AG10803 (cell line): ENCODE measurements at regions not wholly inside any gene's neighbourhood (a gene's known extent, or its start where the extent isn't known, plus 50 kb on each side); places are given as distances from the start of the nearest gene placed in this dataset.

Source experiments
- DNase-seq: peaks from one replicate; pipeline ENCODE4 v3.0.0; 2010; ENCODE audit warnings: low read depth
- H3K4me3 ChIP-seq: 2 replicates; pipeline ENCODE4 v1.5.1; 2011; ENCODE audit warnings: mild to moderate bottlenecking, low read length, control low read depth
- TF ChIP-seq, protein P1 (sequence below): conservative IDR thresholded peaks from 2 replicates; pipeline ENCODE4 v1.5.1; 2011; ENCODE audit warnings: mild to moderate bottlenecking, low read length, control low read depth, inconsistent platforms

DNA sequence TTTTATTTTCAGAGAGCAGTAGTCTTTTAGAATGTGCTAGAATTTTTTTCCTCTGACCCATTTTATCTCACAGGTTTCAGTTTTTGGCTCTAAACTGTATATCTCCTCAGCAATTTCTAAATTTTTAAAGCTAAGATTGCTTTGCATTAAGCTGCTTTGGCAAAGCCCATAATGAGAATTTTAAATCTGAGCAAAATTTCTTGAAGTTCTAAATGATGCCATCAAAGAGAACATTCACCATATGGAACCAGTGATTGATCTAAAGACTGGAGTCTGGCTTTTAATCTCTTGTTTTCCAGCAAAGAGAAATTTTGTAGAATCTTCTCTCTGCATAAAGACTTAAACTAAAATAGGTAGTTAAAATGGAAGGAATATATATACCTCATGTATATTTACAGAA is 313.6 kb downstream of the TBC1D32 start:
- TF ChIP-seq, protein P1, sequence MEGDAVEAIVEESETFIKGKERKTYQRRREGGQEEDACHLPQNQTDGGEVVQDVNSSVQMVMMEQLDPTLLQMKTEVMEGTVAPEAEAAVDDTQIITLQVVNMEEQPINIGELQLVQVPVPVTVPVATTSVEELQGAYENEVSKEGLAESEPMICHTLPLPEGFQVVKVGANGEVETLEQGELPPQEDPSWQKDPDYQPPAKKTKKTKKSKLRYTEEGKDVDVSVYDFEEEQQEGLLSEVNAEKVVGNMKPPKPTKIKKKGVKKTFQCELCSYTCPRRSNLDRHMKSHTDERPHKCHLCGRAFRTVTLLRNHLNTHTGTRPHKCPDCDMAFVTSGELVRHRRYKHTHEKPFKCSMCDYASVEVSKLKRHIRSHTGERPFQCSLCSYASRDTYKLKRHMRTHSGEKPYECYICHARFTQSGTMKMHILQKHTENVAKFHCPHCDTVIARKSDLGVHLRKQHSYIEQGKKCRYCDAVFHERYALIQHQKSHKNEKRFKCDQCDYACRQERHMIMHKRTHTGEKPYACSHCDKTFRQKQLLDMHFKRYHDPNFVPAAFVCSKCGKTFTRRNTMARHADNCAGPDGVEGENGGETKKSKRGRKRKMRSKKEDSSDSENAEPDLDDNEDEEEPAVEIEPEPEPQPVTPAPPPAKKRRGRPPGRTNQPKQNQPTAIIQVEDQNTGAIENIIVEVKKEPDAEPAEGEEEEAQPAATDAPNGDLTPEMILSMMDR, result no peak

DNA sequence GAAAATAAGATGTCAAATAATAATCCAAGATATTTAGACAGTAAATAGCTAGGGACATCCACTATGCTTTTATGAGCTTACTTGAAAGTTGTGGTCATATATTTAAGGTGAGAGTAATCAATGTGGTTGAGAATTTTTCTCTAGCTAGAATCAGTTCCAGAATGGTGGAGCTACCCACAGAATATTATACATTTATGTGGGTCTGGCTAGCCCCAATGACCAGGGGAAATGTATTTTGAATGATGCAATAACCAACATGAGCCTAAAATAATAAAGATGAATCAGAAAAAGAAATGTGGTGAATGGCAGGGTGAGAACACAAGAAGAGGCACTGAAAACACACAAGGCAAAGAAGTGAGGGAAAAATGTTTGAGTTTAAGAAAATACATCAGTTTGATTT is 325.7 kb downstream of the TBC1D32 start:
- TF ChIP-seq, protein P1, result no peak
- no peak for DNase-seq
- H3K4me3 ChIP-seq, result no peak overlapping the region

More for the DNA sequence above, 313.6 kb downstream of the TBC1D32 start:
- no peak for DNase-seq
- no peak overlapping the region for H3K4me3 ChIP-seq

DNA sequence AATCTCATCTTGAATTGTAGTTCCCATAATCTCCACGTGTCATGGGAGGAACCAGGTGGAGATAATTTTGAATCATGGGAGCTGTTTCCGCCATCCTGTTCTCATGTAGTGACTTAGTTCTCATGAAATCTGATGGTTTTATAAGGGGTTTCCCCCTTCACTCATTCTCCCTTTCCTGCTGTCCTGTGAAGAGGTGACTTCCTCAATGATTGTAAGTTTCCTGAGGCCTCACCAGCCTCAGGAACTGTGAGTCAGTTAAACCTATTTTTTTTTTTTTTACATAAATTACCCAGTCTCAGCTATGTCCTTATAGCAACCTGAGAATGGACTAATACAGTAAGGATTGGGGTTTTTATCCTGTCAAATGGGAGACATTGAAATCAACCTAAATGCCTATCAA is 328.3 kb downstream of the TBC1D32 start:
- no peak for DNase-seq

DNA sequence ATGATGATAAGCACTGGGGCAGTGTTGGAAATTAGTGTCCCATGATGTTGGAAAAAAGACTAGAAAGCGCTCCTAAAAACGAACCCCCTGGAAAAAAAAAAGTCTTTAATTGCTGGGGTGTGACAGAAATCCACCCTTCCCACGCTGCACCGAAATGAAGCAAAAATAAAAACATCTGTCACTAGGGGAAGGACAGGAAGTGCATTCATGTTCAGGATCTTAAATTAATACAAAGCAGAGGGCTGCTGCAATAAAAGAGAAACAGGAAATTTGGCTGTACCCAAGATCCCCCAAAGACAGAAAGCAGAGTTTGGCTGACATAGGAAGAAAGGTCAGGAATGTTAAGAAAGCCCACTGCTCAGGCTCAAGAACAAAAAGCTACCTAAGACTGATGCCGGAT is 333.9 kb downstream of the TBC1D32 start:
- TF ChIP-seq, protein P1, result no peak
- no peak for DNase-seq
- H3K4me3 ChIP-seq, result no peak overlapping the region

More for the DNA sequence above, 328.3 kb downstream of the TBC1D32 start:
- H3K4me3 ChIP-seq, result no peak overlapping the region
- TF ChIP-seq, protein P1, result no peak

DNA sequence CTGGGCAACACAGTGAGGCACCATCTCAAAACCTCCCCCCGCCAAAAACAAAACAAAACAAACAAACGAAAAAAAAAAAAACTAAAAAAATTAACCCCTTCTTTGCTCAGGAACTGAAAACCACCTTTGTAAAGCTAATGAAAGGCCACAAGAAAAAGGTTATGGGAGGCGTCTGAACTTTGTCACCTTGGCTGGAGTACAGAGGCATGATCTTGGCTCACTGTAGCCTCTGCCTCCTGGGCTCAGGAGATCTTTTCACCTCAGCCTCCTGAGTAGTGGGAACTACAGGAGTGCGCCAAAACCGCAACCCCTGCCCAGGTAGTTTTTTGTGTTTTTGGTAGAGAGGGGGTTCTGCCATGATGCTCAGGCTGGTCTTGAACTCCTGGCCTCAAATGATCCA is 337.9 kb downstream of the TBC1D32 start:
- no peak for DNase-seq
- TF ChIP-seq, protein P1, result no peak
- H3K4me3 ChIP-seq, result no peak overlapping the region

DNA sequence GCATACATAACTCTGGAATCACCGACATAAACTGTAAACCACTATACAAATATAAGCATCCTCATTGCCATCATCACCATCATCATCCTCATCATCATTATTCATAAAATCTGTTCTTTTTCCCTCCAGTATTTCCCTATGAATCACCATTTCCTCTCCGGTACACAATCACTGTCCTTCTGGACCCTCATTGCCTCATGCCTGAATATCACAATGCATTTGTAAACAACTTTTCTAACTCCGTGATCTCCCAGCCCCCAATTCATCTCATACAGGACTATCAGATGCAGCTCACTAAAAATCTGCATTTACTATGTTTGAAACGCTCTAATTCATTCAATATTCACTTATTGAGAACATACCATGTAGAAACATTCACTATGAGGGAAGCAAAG is 339.7 kb downstream of the TBC1D32 start:
- TF ChIP-seq, protein P1, result no peak
- no peak for DNase-seq

DNA sequence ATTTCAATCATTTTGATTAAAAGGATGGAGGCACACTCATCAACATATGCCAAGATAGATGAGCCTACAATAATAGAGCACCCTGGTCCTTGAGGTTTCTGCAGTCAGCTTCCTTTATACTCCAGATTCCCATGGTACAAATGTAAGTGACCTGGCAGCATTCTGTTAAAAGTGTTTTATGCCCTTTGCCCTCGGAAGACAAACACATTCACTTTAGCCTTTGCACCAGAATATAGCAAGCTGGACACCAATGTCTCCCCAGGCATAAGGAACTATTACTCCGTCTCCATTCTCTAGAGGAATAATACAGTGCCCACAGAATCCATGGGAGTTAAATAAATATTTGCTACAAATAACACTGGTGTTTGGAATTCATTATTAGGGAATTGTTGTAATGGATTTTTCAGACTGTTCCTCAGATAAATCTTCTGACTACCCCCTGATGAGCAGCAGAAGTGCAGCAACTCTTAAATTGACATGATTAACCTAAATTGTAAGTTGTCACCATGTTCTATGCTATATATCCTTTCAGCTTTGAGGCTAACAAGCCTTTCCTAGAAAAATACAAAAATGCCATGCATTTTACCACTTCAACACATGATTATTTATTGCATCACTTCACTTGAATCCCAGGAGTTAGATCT is 340.2 kb downstream of the TBC1D32 start:
- no peak overlapping the region for H3K4me3 ChIP-seq
- DNase-seq, result no peak
- TF ChIP-seq, protein P1, result no peak

More for the DNA sequence above, 339.7 kb downstream of the TBC1D32 start:
- H3K4me3 ChIP-seq, result no peak overlapping the region
